SK-N-SH treated with all-trans-retinoic acid at 6 μM for 48 hours (cell line): ENCODE measurements at regions not wholly inside any gene's neighbourhood (a gene's known extent, or its start where the extent isn't known, plus 50 kb on each side); places are given as distances from the start of the nearest gene placed in this dataset.

Experiments used
- ATAC-seq: fragments of 200-7000 bp; cut with Tn5 transposase; 3 replicates; pipeline ENCODE4 v1.9.1; 2020; ENCODE audit warnings: mild to moderate bottlenecking, moderate library complexity
- ARNTL ChIP-seq: fragments of 450-650 bp; formaldehyde crosslinking; IDR thresholded peaks from 2 replicates; pipeline ENCODE4 v1.5.0; 2020; ENCODE audit warnings: low read depth, mild to moderate bottlenecking, moderate library complexity, borderline replicate concordance
- BACH2 ChIP-seq: fragments of 250-450 bp; sonication (Bioruptor Pico); IDR thresholded peaks from 2 replicates; pipeline ENCODE4 v1.9.0; 2021; ENCODE audit warnings: mild to moderate bottlenecking, borderline replicate concordance
- CREB5 ChIP-seq: fragments of 250-450 bp; sonication (Bioruptor Pico); IDR thresholded peaks from 2 replicates; pipeline ENCODE4 v1.5.1; 2020; ENCODE audit warnings: low read depth, mild to moderate bottlenecking, moderate library complexity
- CSDC2 ChIP-seq: fragments of 250-450 bp; sonication (Bioruptor Pico); IDR thresholded peaks from 2 replicates; pipeline ENCODE4 v1.5.0; 2020; ENCODE audit warnings: mild to moderate bottlenecking, moderate library complexity
- CSRNP3 ChIP-seq: fragments of 250-450 bp; sonication (Bioruptor Pico); IDR thresholded peaks from 2 replicates; pipeline ENCODE4 v1.5.1; 2021; ENCODE audit warnings: mild to moderate bottlenecking, moderate library complexity
- ESRRG ChIP-seq: fragments of 250-450 bp; sonication (Bioruptor Pico); IDR thresholded peaks from 2 replicates; pipeline ENCODE4 v1.6.1; 2021; ENCODE audit warnings: mild to moderate bottlenecking
- GLIS3 ChIP-seq: fragments of 250-450 bp; sonication (Bioruptor Pico); IDR thresholded peaks from 2 replicates; pipeline ENCODE4 v1.5.0; 2020; ENCODE audit warnings: mild to moderate bottlenecking, moderate library complexity
- ISL1 ChIP-seq: fragments of 250-450 bp; sonication (Bioruptor Pico); IDR thresholded peaks from 2 replicates; pipeline ENCODE4 v2.1.2; 2022; ENCODE audit warnings: mild to moderate bottlenecking, moderate library complexity
- OSR1 ChIP-seq: fragments of 250-450 bp; sonication (Bioruptor Pico); IDR thresholded peaks from 2 replicates; pipeline ENCODE4 v1.8.0; 2022; ENCODE audit warnings: moderate library complexity, mild to moderate bottlenecking, inconsistent platforms
- PATZ1 ChIP-seq: fragments of 250-450 bp; sonication (Bioruptor Pico); IDR thresholded peaks from 2 replicates; pipeline ENCODE4 v1.8.0; 2020; ENCODE audit warnings: mild to moderate bottlenecking, moderate library complexity, borderline replicate concordance
- POU6F1 ChIP-seq: fragments of 250-450 bp; sonication (Bioruptor Pico); IDR thresholded peaks from 2 replicates; pipeline ENCODE4 v1.8.0; 2021; ENCODE audit warnings: low read depth, mild to moderate bottlenecking, moderate library complexity, borderline replicate concordance
- PPARA ChIP-seq: fragments of 250-450 bp; sonication (Bioruptor Pico); IDR thresholded peaks from 2 replicates; pipeline ENCODE4 v1.5.0; 2020; ENCODE audit warnings: mild to moderate bottlenecking, borderline replicate concordance
- RARB ChIP-seq: fragments of 250-450 bp; sonication (Bioruptor Pico); IDR thresholded peaks from 2 replicates; pipeline ENCODE4 v1.8.0; 2021; ENCODE audit warnings: mild to moderate bottlenecking, moderate library complexity
- TCF4 ChIP-seq: fragments of 250-450 bp; sonication (Bioruptor Pico); IDR thresholded peaks from 2 replicates; pipeline ENCODE4 v1.8.0; 2021; ENCODE audit warnings: mild to moderate bottlenecking, moderate library complexity, borderline replicate concordance
- TOX ChIP-seq: fragments of 250-450 bp; sonication (Bioruptor Pico); IDR thresholded peaks from 2 replicates; pipeline ENCODE4 v1.8.0; 2021; ENCODE audit warnings: mild to moderate bottlenecking, moderate library complexity, borderline replicate concordance
- ZC3H10 ChIP-seq: fragments of 250-450 bp; sonication (Bioruptor Pico); IDR thresholded peaks from 2 replicates; pipeline ENCODE4 v1.5.1; 2021; ENCODE audit warnings: mild to moderate bottlenecking, moderate library complexity
- ZFP30 ChIP-seq: fragments of 450-650 bp; formaldehyde crosslinking; IDR thresholded peaks from 2 replicates; pipeline ENCODE4 v1.5.0; 2022; ENCODE audit warnings: mild to moderate bottlenecking, moderate library complexity
- ZNF565 ChIP-seq: fragments of 450-650 bp; formaldehyde crosslinking; conservative IDR thresholded peaks from 2 replicates; pipeline ENCODE4 v1.5.0; 2020; ENCODE audit warnings: low read depth, mild to moderate bottlenecking, moderate library complexity
- ZNF70 ChIP-seq: fragments of 450-650 bp; formaldehyde crosslinking; IDR thresholded peaks from 2 replicates; pipeline ENCODE4 v1.5.0; 2020; ENCODE audit warnings: mild to moderate bottlenecking, moderate library complexity
- ZNF8 ChIP-seq: fragments of 450-650 bp; formaldehyde crosslinking; IDR thresholded peaks from 2 replicates; pipeline ENCODE4 v1.5.0; 2020; ENCODE audit warnings: mild to moderate bottlenecking, moderate library complexity

GRCh38 chr2:5394223-5394622 is 298.0 kb upstream of the SOX11 start:
- ATAC-seq, result no peak

GRCh38 chr2:5401115-5401657 is 291.0 kb upstream of the SOX11 start:
- TF ChIP-seq GLIS3 (CRISPR knock-in tag) (no peak), ZNF565 (CRISPR knock-in tag) (no peak), RARB (CRISPR knock-in tag) (no peak), ZNF8 (CRISPR knock-in tag) (no peak), PATZ1 (CRISPR knock-in tag) (no peak), TCF4 (CRISPR knock-in tag) (no peak), PPARA (CRISPR knock-in tag) (no peak), ARNTL (CRISPR knock-in tag) (no peak), CSRNP3 (no peak), ZFP30 (CRISPR knock-in tag) (no peak), CREB5 (CRISPR knock-in tag) (no peak), POU6F1 (CRISPR knock-in tag) (no peak), TOX (no peak), ZC3H10 (no peak), ZNF70 (CRISPR knock-in tag) (no peak), ISL1 (CRISPR knock-in tag) (no peak), ESRRG (CRISPR knock-in tag) (no peak), OSR1 (CRISPR knock-in tag) (no peak)
- ATAC-seq, result no peak

More at GRCh38 chr2:5394223-5394622, 298.0 kb upstream of the SOX11 start:
- TF ChIP-seq ISL1 (CRISPR knock-in tag) (peak; percentile 70), ZNF8 (CRISPR knock-in tag) (no peak)

- no peak for TF ChIP-seq TOX
- no peak for TF ChIP-seq CSDC2 (CRISPR knock-in tag)
- TF ChIP-seq CSRNP3, result no peak
- no peak for TF ChIP-seq BACH2
- TF ChIP-seq ESRRG (CRISPR knock-in tag), result no peak
- TF ChIP-seq ZC3H10, result no peak
- TF ChIP-seq ZNF70 (CRISPR knock-in tag), result no peak
- TF ChIP-seq TCF4 (CRISPR knock-in tag), result no peak
- TF ChIP-seq GLIS3 (CRISPR knock-in tag), result no peak
- no peak for TF ChIP-seq ISL1 (CRISPR knock-in tag)
- no peak for TF ChIP-seq RARB (CRISPR knock-in tag)
- no peak for TF ChIP-seq ZNF8 (CRISPR knock-in tag)
- no peak for TF ChIP-seq ARNTL (CRISPR knock-in tag)
- no peak for TF ChIP-seq PPARA (CRISPR knock-in tag)
- ATAC-seq, result no peak
Observed at GRCh38 chr2:5403392-5403791, 288.8 kb upstream of the SOX11 start.

- TF ChIP-seq TOX (no peak), ARNTL (CRISPR knock-in tag) (no peak), ESRRG (CRISPR knock-in tag) (no peak), OSR1 (CRISPR knock-in tag) (no peak)
Observed at GRCh38 chr2:5409898-5410381, 282.2 kb upstream of the SOX11 start.

More at GRCh38 chr2:5409898-5410381, 282.2 kb upstream of the SOX11 start:
- no peak for ATAC-seq
